H1 (cell line): ENCODE measurements at regions not wholly inside any gene's neighbourhood (a gene's known extent, or its start where the extent isn't known, plus 50 kb on each side); places are given as distances from the start of the nearest gene placed in this dataset.
"Not testable (repeated sequence)": the region's sequence is repeated elsewhere in the genome, so short reads cannot be mapped to it uniquely, and the experiment has no call there.

Experiments
- CTCF ChIA-PET: fragments of 300-600 bp; sonication (Branson Sonifier 250); formaldehyde crosslinking; loops from one replicate; lab custom pipeline; 2021; ENCODE audit not compliant: partially characterized antibody; lab: Charles Lee
- POLR2A ChIA-PET: fragments of 300-600 bp; sonication (Branson Sonifier 250); formaldehyde crosslinking; loops from one replicate; lab custom pipeline; 2021; ENCODE audit warnings: inconsistent platforms; ENCODE audit not compliant: partially characterized antibody; lab: Charles Lee
- DNase-seq, 2 experiments: peaks; one replicate each; pipeline versions ENCODE4 v3.0.0 to v3.0.0-alpha.2; 2010 to 2022; ENCODE audit warnings: low spot score in 2 of 2, low read depth in 1 of 2, mixed read lengths in 1 of 2
- FAIRE-seq: peaks from 2 replicates; lab custom pipeline; 2011; peaks lifted over from hg19 to GRCh38; lab: Jason Lieb, UNC
- H2AFZ ChIP-seq: 2 replicates; pipeline ENCODE4 v1.8.1; 2012; ENCODE audit warnings: low read length, inconsistent platforms
- H2AK5ac ChIP-seq: 2 replicates; pipeline ENCODE4 v1.6.1; 2013; ENCODE audit warnings: low read depth, low read length
- H2BK120ac ChIP-seq: replicated peaks from 2 replicates; pipeline ENCODE3; 2013; ENCODE audit warnings: low read depth, low read length, inconsistent platforms
- H2BK12ac ChIP-seq: 2 replicates; pipeline ENCODE4 v1.6.1; 2013; ENCODE audit warnings: low read depth, low read length
- H2BK15ac ChIP-seq: 2 replicates; pipeline ENCODE4 v1.6.1; 2013; ENCODE audit warnings: low read length
- H2BK20ac ChIP-seq: 2 replicates; pipeline ENCODE4 v1.6.1; 2013; ENCODE audit warnings: low read length
- H2BK5ac ChIP-seq: 2 replicates; pipeline ENCODE4 v1.6.1; 2013; ENCODE audit warnings: low read depth, low read length
- H3K14ac ChIP-seq: 2 replicates; pipeline ENCODE4 v1.6.1; 2013; ENCODE audit warnings: inconsistent platforms; ENCODE audit not compliant: insufficient read length
- H3K18ac ChIP-seq: 2 replicates; pipeline ENCODE4 v1.6.1; 2013; ENCODE audit warnings: low read length; ENCODE audit errors: extremely low read depth
- H3K23ac ChIP-seq: 2 replicates; pipeline ENCODE4 v1.6.1; 2013; ENCODE audit warnings: inconsistent platforms; ENCODE audit not compliant: insufficient read length
- H3K23me2 ChIP-seq: 2 replicates; pipeline ENCODE4 v1.6.1; 2013; ENCODE audit warnings: low read depth, low read length
- H3K27ac ChIP-seq: 2 replicates; pipeline ENCODE4 v1.6.1; 2011; ENCODE audit warnings: low read depth, low read length, inconsistent platforms
- H3K27me3 ChIP-seq, 4 experiments: replicated peaks in 1 of 4; 1 replicate in 1 of 4; 2 replicates in 3 of 4; pipeline versions ENCODE4 v1.6.1 to v1.8.1; 2011 to 2013; ENCODE audit warnings: low read length in 3 of 4, mild to moderate bottlenecking in 3 of 4, inconsistent platforms in 2 of 4, mixed read lengths in 2 of 4, moderate library complexity in 1 of 4; ENCODE audit not compliant: control insufficient read depth in 3 of 4, insufficient read depth in 3 of 4; ENCODE audit errors: extremely low read depth in 1 of 4
- H3K36me3 ChIP-seq, 4 experiments: 2 replicates each; pipeline versions ENCODE4 v1.6.1 to v1.8.1; 2011 to 2013; ENCODE audit warnings: mild to moderate bottlenecking in 4 of 4, low read length in 3 of 4, moderate library complexity in 2 of 4, control low read depth in 1 of 4, inconsistent platforms in 1 of 4; ENCODE audit not compliant: insufficient read depth in 4 of 4, control insufficient read depth in 2 of 4
- H3K4ac ChIP-seq: replicated peaks from 2 replicates; pipeline ENCODE3; 2013; ENCODE audit warnings: low read length, low read depth, mixed read lengths, inconsistent platforms; ENCODE audit not compliant: insufficient read length
- H3K4me1 ChIP-seq, 4 experiments: replicated peaks in 1 of 4; 1 replicate in 1 of 4; 2 replicates in 3 of 4; pipeline versions ENCODE4 v1.6.1 to v1.8.1; 2011 to 2013; ENCODE audit warnings: low read length in 3 of 4, inconsistent platforms in 2 of 4, mixed read lengths in 1 of 4; ENCODE audit not compliant: insufficient read depth in 4 of 4, control insufficient read depth in 3 of 4
- H3K4me2 ChIP-seq, 2 experiments: 2 replicates each; pipeline versions ENCODE4 v1.6.1 to v1.8.1; 2011 to 2013; ENCODE audit warnings: low read depth in 2 of 2, low read length in 2 of 2, control low read depth in 1 of 2, inconsistent platforms in 1 of 2, mild to moderate bottlenecking in 1 of 2; ENCODE audit not compliant: insufficient read depth in 1 of 2
- H3K4me3 ChIP-seq, 4 experiments: fragments of 200-600, 300-600 bp in 1 of 4; sonication (generic), shearing (Covaris generic), sonication (Bioruptor Twin) in 1 of 4; 2 replicates each; pipeline versions ENCODE4 v1.5.1 to v1.8.1; 2011 to 2016; ENCODE audit warnings: low read length in 4 of 4, low read depth in 3 of 4, control low read depth in 2 of 4, inconsistent platforms in 2 of 4, mild to moderate bottlenecking in 2 of 4, mixed read lengths in 1 of 4, moderate library complexity in 1 of 4; ENCODE audit not compliant: insufficient read depth in 2 of 4; ENCODE audit errors: extremely low read depth in 1 of 4
- H3K56ac ChIP-seq: replicated peaks from 2 replicates; pipeline ENCODE3; 2013; ENCODE audit warnings: low read depth, mild to moderate bottlenecking, mixed read lengths, low read length, inconsistent platforms; ENCODE audit not compliant: insufficient read length
- H3K79me1 ChIP-seq: 2 replicates; pipeline ENCODE4 v1.6.1; 2013; ENCODE audit warnings: low read depth, low read length, control low read depth
- H3K79me2 ChIP-seq, 2 experiments: 2 replicates each; pipeline versions ENCODE4 v1.6.1 to v1.8.1; 2012 to 2013; ENCODE audit warnings: low read length in 2 of 2, mild to moderate bottlenecking in 2 of 2, inconsistent platforms in 1 of 2; ENCODE audit not compliant: insufficient read depth in 2 of 2, control insufficient read depth in 1 of 2
- H3K9ac ChIP-seq, 4 experiments: replicated peaks in 1 of 4; 1 replicate in 1 of 4; 2 replicates in 3 of 4; pipeline versions ENCODE4 v1.6.1 to v1.8.1; 2011 to 2013; ENCODE audit warnings: low read depth in 3 of 4, low read length in 3 of 4, control low read depth in 2 of 4, mild to moderate bottlenecking in 2 of 4, moderate library complexity in 2 of 4, inconsistent platforms in 1 of 4; ENCODE audit errors: extremely low read depth in 1 of 4
- H3K9me3 ChIP-seq, 2 experiments: 2 replicates each; pipeline versions ENCODE4 v1.6.1 to v1.8.1; 2012 to 2013; ENCODE audit warnings: mild to moderate bottlenecking in 2 of 2, moderate library complexity in 2 of 2, control low read depth in 1 of 2, inconsistent platforms in 1 of 2, low read depth in 1 of 2, low read length in 1 of 2, mixed read lengths in 1 of 2; ENCODE audit not compliant: insufficient read depth in 2 of 2
- H4K20me1 ChIP-seq, 2 experiments: replicated peaks in 1 of 2; 2 replicates each; pipeline versions ENCODE3 to v1.8.1; 2011 to 2013; ENCODE audit warnings: inconsistent platforms in 2 of 2, low read length in 2 of 2, mild to moderate bottlenecking in 1 of 2; ENCODE audit not compliant: insufficient read depth in 2 of 2, control insufficient read depth in 1 of 2
- H4K5ac ChIP-seq: 2 replicates; pipeline ENCODE4 v1.6.1; 2013; ENCODE audit warnings: low read length, low read depth, mixed read lengths, inconsistent platforms; ENCODE audit not compliant: insufficient read length
- H4K8ac ChIP-seq: 2 replicates; pipeline ENCODE4 v1.8.0; 2013; ENCODE audit warnings: mild to moderate bottlenecking, moderate library complexity, low read length, inconsistent platforms; ENCODE audit not compliant: insufficient read depth; ENCODE audit errors: extremely low read depth
- H4K91ac ChIP-seq: replicated peaks from 2 replicates; pipeline ENCODE3; 2013; ENCODE audit warnings: low read length, mixed read lengths, inconsistent platforms; ENCODE audit not compliant: insufficient read length
- WGBS, 2 experiments: shearing (Covaris generic) in 1 of 2; methylation state at CpG; one replicate each; pipeline versions ENCODE4 v1.1.6 to v1.1.7; 2013 to 2015; ENCODE audit warnings: low lambda C conversion rate in 2 of 2, mixed read lengths in 2 of 2, inconsistent platforms in 1 of 2, low coverage in 1 of 2, missing lambda C conversion rate in 1 of 2; ENCODE audit not compliant: insufficient replicate concordance in 2 of 2, insufficient coverage in 1 of 2, insufficient read length in 1 of 2; ENCODE audit errors: extremely low coverage in 1 of 2, missing lambda C conversion rate in 1 of 2; 5-methylcytosine and 5-hydroxymethylcytosine counted together

- H3K23me2 ChIP-seq, CTCF ChIA-PET, FAIRE-seq, H3K4me3 ChIP-seq, H3K79me1 ChIP-seq, H3K9ac ChIP-seq, H4K8ac ChIP-seq, H3K4ac ChIP-seq, H3K79me2 ChIP-seq, H2BK5ac ChIP-seq, H3K4me1 ChIP-seq, H3K14ac ChIP-seq, POLR2A ChIA-PET, H3K4me2 ChIP-seq, H3K9me3 ChIP-seq, H2AFZ ChIP-seq, H2BK20ac ChIP-seq, H2BK120ac ChIP-seq, H2BK15ac ChIP-seq, H3K18ac ChIP-seq, H3K27ac ChIP-seq, H4K5ac ChIP-seq, H3K56ac ChIP-seq, DNase-seq, H3K36me3 ChIP-seq, H2BK12ac ChIP-seq, H4K20me1 ChIP-seq, H2AK5ac ChIP-seq, H3K27me3 ChIP-seq, H4K91ac ChIP-seq, H3K23ac ChIP-seq: not testable (repeated sequence)
- 85% methylated on average over 7 of the region's 8 CpGs; no CpG with 5 or more reads in 1 of the 2 experiments for WGBS, 2 experiments
These were observed 248.9 kb upstream of the ANKRD20A1 start for GRCh38 chr9:67609872-67610271.

- H3K56ac ChIP-seq, H2AK5ac ChIP-seq, H2BK12ac ChIP-seq, H2BK5ac ChIP-seq, H2BK15ac ChIP-seq, H3K79me1 ChIP-seq, H4K20me1 ChIP-seq, H3K27me3 ChIP-seq, H3K79me2 ChIP-seq, H2BK120ac ChIP-seq, CTCF ChIA-PET, H3K9me3 ChIP-seq, H3K18ac ChIP-seq, H3K36me3 ChIP-seq, H3K9ac ChIP-seq, H3K4me1 ChIP-seq, DNase-seq, H4K91ac ChIP-seq, H3K4ac ChIP-seq, POLR2A ChIA-PET, H3K27ac ChIP-seq, H2BK20ac ChIP-seq, H2AFZ ChIP-seq, H3K4me2 ChIP-seq, H4K5ac ChIP-seq, H4K8ac ChIP-seq, H3K4me3 ChIP-seq, H3K23me2 ChIP-seq, H3K23ac ChIP-seq, H3K14ac ChIP-seq, FAIRE-seq: not testable (repeated sequence)
- 90% methylated on average over 4 of the region's 7 CpGs; no CpG with 5 or more reads in 1 of the 2 experiments for WGBS, 2 experiments
These were observed 249.3 kb upstream of the ANKRD20A1 start for GRCh38 chr9:67609435-67609834.
